B cell (primary cell): ENCODE measurements at regions not wholly inside any gene's neighbourhood (a gene's known extent, or its start where the extent isn't known, plus 50 kb on each side); places are given as distances from the start of the nearest gene placed in this dataset.

Experiments used
- ATAC-seq: fragments of 200-7000 bp; cut with Tn5 transposase; one replicate; pipeline ENCODE4 v1.10.0; 2021; ENCODE audit warnings: low read depth, mild to moderate bottlenecking, moderate number of reproducible peaks, moderate library complexity
- CTCF ChIA-PET: fragments of 350-600 bp; sonication (Branson Sonifier 250); formaldehyde crosslinking; loops from one replicate; lab custom pipeline; 2021; ENCODE audit warnings: antibody characterized with exemption, inconsistent platforms; lab: Charles Lee
- POLR2A ChIA-PET: fragments of 350-600 bp; sonication (Branson Sonifier 250); formaldehyde crosslinking; loops from one replicate; lab custom pipeline; 2021; ENCODE audit warnings: antibody characterized with exemption; lab: Charles Lee
- DNase-seq: peaks from one replicate; pipeline ENCODE4 v3.0.0; 2013
- H2AFZ ChIP-seq: 2 replicates; pipeline ENCODE4 v1.6.1; 2012; ENCODE audit warnings: mild to moderate bottlenecking, low read depth, low read length; ENCODE audit not compliant: insufficient read depth, poor library complexity, severe bottlenecking
- H3K27ac ChIP-seq, 2 donors: 1 replicate in 1 of 2; 2 replicates in 1 of 2; pipeline ENCODE4 v1.5.1; 2012 to 2013; ENCODE audit warnings: low read length in 2 of 2, mild to moderate bottlenecking in 2 of 2, moderate library complexity in 1 of 2
- H3K27me3 ChIP-seq, 4 experiments: fragments of 200-600 bp in 1 of 4; sonication (generic) in 1 of 4; replicated peaks in 1 of 4; 1 replicate in 2 of 4; 2 replicates in 2 of 4; pipeline versions ENCODE4 v1.6.1 to v1.7.0; 2013 to 2016; ENCODE audit warnings: low read length in 3 of 4, mild to moderate bottlenecking in 2 of 4, mixed read lengths in 1 of 4, moderate library complexity in 1 of 4; ENCODE audit not compliant: insufficient read depth in 4 of 4, control insufficient read depth in 3 of 4; ENCODE audit errors: control extremely low read depth in 1 of 4
- H3K36me3 ChIP-seq, 2 experiments: replicated peaks in 1 of 2; 1 replicate in 1 of 2; 2 replicates in 1 of 2; pipeline versions ENCODE4 v1.6.1 to v1.7.1; 2013; ENCODE audit warnings: low read length in 1 of 2; ENCODE audit not compliant: insufficient read depth in 2 of 2, control insufficient read depth in 1 of 2; ENCODE audit errors: control extremely low read depth in 1 of 2, extremely low read depth in 1 of 2
- H3K4me1 ChIP-seq, 2 donors: fragments of 200-600 bp in 1 of 2; sonication (generic) in 1 of 2; 1 replicate in 1 of 2; 2 replicates in 1 of 2; pipeline versions ENCODE4 v1.5.1 to v1.6.1; 2013 to 2017; ENCODE audit warnings: low read length in 2 of 2; ENCODE audit not compliant: control insufficient read depth in 2 of 2, insufficient read depth in 2 of 2
- H3K4me2 ChIP-seq: replicated peaks from 2 replicates; pipeline ENCODE3; 2012; ENCODE audit warnings: mild to moderate bottlenecking, low read depth, low read length; ENCODE audit not compliant: poor library complexity, severe bottlenecking
- H3K4me3 ChIP-seq, 5 experiments: fragments of 200-600 bp in 1 of 5; sonication (generic) in 1 of 5; 1 replicate in 3 of 5; 2 replicates in 2 of 5; pipeline versions ENCODE4 v1.5.1 to v1.7.0; 2011 to 2016; ENCODE audit warnings: low read length in 4 of 5, mild to moderate bottlenecking in 4 of 5, low read depth in 2 of 5, control low read depth in 1 of 5, moderate library complexity in 1 of 5; ENCODE audit not compliant: insufficient read depth in 1 of 5; ENCODE audit errors: control extremely low read depth in 1 of 5, extremely low read depth in 1 of 5
- H3K79me2 ChIP-seq: fragments of 200-600 bp; sonication (generic); one replicate; pipeline ENCODE4 v1.6.0; 2016; ENCODE audit warnings: low read length; ENCODE audit not compliant: control insufficient read depth, insufficient read depth
- H3K9ac ChIP-seq: fragments of 200-600 bp; sonication (generic); 2 replicates; pipeline ENCODE4 v1.6.1; 2017; ENCODE audit warnings: mild to moderate bottlenecking, low read length, moderate library complexity
- H3K9me3 ChIP-seq, 3 donors: one replicate each; pipeline versions ENCODE4 v1.6.1 to v1.7.1; 2013; ENCODE audit warnings: low read length in 2 of 3; ENCODE audit not compliant: control insufficient read depth in 2 of 3, insufficient read depth in 1 of 3; ENCODE audit errors: control extremely low read depth in 1 of 3
- H4K20me1 ChIP-seq: 2 replicates; pipeline ENCODE4 v1.6.0; 2012; ENCODE audit warnings: mild to moderate bottlenecking, low read length; ENCODE audit not compliant: insufficient read depth, control insufficient read depth, poor library complexity, severe bottlenecking
- H3K27ac Mint-ChIP-seq: one replicate; pipeline ENCODE4 v1.8.0; 2021; ENCODE audit warnings: mixed read lengths
- H3K27me3 Mint-ChIP-seq: one replicate; pipeline ENCODE4 v1.8.0; 2021; ENCODE audit warnings: mixed read lengths
- H3K4me1 Mint-ChIP-seq: one replicate; pipeline ENCODE4 v1.8.0; 2021; ENCODE audit warnings: mixed read lengths
- H3K4me3 Mint-ChIP-seq: one replicate; pipeline ENCODE4 v1.8.0; 2021; ENCODE audit warnings: mixed read lengths
- H3K9me3 Mint-ChIP-seq: one replicate; pipeline ENCODE4 v1.8.0; 2022; ENCODE audit warnings: mixed read lengths; ENCODE audit not compliant: insufficient read depth
- EZH2 ChIP-seq: IDR thresholded peaks from 2 replicates; pipeline ENCODE4 v1.6.1; 2012; ENCODE audit warnings: borderline replicate concordance, low read depth, mild to moderate bottlenecking, moderate library complexity, low read length; ENCODE audit not compliant: insufficient read depth, poor library complexity, severe bottlenecking
- WGBS: methylation state at CpG from one replicate; pipeline ENCODE4 v1.1.5; 2013; ENCODE audit warnings: missing lambda C conversion rate; ENCODE audit not compliant: insufficient coverage; 5-methylcytosine and 5-hydroxymethylcytosine counted together
- intact Hi-C: fragments of 100-400 bp; cut with micrococcal nuclease; formaldehyde crosslinking; loops from one replicate; pipeline ENCODE4 v1.10.0; 2022
- TF ChIP-seq, protein P1 (sequence below): fragments of 200-600 bp; IDR thresholded peaks from one replicate; pipeline ENCODE4 v1.8.0; 2022; ENCODE audit warnings: antibody characterized with exemption, mild to moderate bottlenecking

GRCh38 chr9:89886281-89886700, 281.5 kb downstream of the GADD45G start:
- WGBS: 94% methylated on average over 4 of the region's 5 CpGs
- Histone ChIP-seq H4K20me1 (no peaks in the 10 kb centered on the region), H2AFZ (no peak overlapping the region), H3K9ac (no peak overlapping the region), H3K27ac (no peak overlapping the region), H3K9me3 (no peaks in the 10 kb centered on the region), H3K27me3 (no peaks in the 10 kb centered on the region), H3K4me1 (no peaks in the 10 kb centered on the region), H3K4me2 (no peak overlapping the region), H3K79me2 (no peaks in the 10 kb centered on the region), H3K4me3 (no peak overlapping the region), H3K36me3 (no peaks in the 10 kb centered on the region)
- H3K27me3 Mint-ChIP-seq: no peaks in the 10 kb centered on the region
- H3K27ac Mint-ChIP-seq: no peak overlapping the region
- TF ChIP-seq, protein P1, sequence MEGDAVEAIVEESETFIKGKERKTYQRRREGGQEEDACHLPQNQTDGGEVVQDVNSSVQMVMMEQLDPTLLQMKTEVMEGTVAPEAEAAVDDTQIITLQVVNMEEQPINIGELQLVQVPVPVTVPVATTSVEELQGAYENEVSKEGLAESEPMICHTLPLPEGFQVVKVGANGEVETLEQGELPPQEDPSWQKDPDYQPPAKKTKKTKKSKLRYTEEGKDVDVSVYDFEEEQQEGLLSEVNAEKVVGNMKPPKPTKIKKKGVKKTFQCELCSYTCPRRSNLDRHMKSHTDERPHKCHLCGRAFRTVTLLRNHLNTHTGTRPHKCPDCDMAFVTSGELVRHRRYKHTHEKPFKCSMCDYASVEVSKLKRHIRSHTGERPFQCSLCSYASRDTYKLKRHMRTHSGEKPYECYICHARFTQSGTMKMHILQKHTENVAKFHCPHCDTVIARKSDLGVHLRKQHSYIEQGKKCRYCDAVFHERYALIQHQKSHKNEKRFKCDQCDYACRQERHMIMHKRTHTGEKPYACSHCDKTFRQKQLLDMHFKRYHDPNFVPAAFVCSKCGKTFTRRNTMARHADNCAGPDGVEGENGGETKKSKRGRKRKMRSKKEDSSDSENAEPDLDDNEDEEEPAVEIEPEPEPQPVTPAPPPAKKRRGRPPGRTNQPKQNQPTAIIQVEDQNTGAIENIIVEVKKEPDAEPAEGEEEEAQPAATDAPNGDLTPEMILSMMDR: no peak
- TF ChIP-seq EZH2: no peak
- POLR2A ChIA-PET: no interaction called here
- CTCF ChIA-PET: no interaction called here
- H3K4me1 Mint-ChIP-seq: no peaks in the 10 kb centered on the region
- DNase-seq (no peak), ATAC-seq (no peak)
- H3K9me3 Mint-ChIP-seq: no peaks in the 10 kb centered on the region
- H3K4me3 Mint-ChIP-seq: no peak overlapping the region
- intact Hi-C loops: no loop called here

GRCh38 chr9:89887286-89887685, 282.5 kb downstream of the GADD45G start:
- H3K9me3 Mint-ChIP-seq: no peaks in the 10 kb centered on the region
- ATAC-seq (no peak), DNase-seq (no peak)
- no peak overlapping the region for H3K27ac Mint-ChIP-seq
- intact Hi-C loops: no loop called here
- H3K4me1 ChIP-seq: no peaks in the 10 kb centered on the region
- H3K4me2 ChIP-seq: no peak overlapping the region
- H3K79me2 ChIP-seq: no peaks in the 10 kb centered on the region
- no peak overlapping the region for H3K4me3 Mint-ChIP-seq
- no peaks in the 10 kb centered on the region for H3K27me3 ChIP-seq
- CTCF ChIA-PET: no interaction called here
- H3K36me3 ChIP-seq: no peaks in the 10 kb centered on the region
- no peak overlapping the region for H3K9ac ChIP-seq
- no peaks in the 10 kb centered on the region for H3K4me1 Mint-ChIP-seq
- no peaks in the 10 kb centered on the region for H4K20me1 ChIP-seq
- no CpG with 5 or more reads among the region's 4 CpGs for WGBS
- TF ChIP-seq, protein P1: no peak
- TF ChIP-seq EZH2: no peak
- H3K27me3 Mint-ChIP-seq: no peaks in the 10 kb centered on the region
- POLR2A ChIA-PET: no interaction called here
- no peak overlapping the region for H2AFZ ChIP-seq
- H3K27ac ChIP-seq: no peak overlapping the region
- H3K4me3 ChIP-seq: no peak overlapping the region
- H3K9me3 ChIP-seq: no peaks in the 10 kb centered on the region
